ENCODE measurements at regions not wholly inside any gene's neighbourhood (a gene's known extent, or its start where the extent isn't known, plus 50 kb on each side); places are given as distances from the start of the nearest gene placed in this dataset.
"Not testable (repeated sequence)": the region's sequence is repeated elsewhere in the genome, so short reads cannot be mapped to it uniquely, and the experiment has no call there.

DNA sequence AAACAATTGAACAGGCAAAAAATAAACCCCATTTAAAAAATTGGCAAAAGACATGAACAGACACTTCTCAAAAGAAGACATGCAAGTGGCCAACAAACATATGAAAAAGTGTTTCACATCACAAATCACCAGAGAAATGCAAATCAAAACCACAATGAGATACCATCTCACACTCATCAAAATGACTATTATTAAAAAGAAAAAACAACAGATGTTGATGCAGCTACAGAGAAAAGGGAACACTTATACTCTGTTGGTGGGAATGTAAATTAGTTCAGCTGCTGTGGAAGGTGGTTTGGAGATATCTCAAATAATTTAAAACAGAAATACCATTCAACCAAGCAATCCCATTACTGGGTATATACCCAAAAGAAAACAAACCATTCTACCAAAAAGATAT, 83.1 kb upstream of the TMTC2 start:
- TF ChIP-seq, protein P1, sequence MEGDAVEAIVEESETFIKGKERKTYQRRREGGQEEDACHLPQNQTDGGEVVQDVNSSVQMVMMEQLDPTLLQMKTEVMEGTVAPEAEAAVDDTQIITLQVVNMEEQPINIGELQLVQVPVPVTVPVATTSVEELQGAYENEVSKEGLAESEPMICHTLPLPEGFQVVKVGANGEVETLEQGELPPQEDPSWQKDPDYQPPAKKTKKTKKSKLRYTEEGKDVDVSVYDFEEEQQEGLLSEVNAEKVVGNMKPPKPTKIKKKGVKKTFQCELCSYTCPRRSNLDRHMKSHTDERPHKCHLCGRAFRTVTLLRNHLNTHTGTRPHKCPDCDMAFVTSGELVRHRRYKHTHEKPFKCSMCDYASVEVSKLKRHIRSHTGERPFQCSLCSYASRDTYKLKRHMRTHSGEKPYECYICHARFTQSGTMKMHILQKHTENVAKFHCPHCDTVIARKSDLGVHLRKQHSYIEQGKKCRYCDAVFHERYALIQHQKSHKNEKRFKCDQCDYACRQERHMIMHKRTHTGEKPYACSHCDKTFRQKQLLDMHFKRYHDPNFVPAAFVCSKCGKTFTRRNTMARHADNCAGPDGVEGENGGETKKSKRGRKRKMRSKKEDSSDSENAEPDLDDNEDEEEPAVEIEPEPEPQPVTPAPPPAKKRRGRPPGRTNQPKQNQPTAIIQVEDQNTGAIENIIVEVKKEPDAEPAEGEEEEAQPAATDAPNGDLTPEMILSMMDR (IDR thresholded peaks at IDR 0.05) = not testable (repeated sequence)
- TF ChIP-seq POLR2A (IDR thresholded peaks at IDR 0.05) = not testable (repeated sequence)
